Neuronal stem cell (in vitro differentiated cells): ENCODE measurements at regions not wholly inside any gene's neighbourhood (a gene's known extent, or its start where the extent isn't known, plus 50 kb on each side); places are given as distances from the start of the nearest gene placed in this dataset.

Experiments used
- DNase-seq: peaks from one replicate; pipeline ENCODE4 v3.0.0-alpha.2; 2013; ENCODE audit warnings: low spot score
- H2AFZ ChIP-seq: one replicate; pipeline ENCODE4 v1.6.1; 2013; ENCODE audit warnings: mild to moderate bottlenecking, low read length, inconsistent platforms
- H2AK5ac ChIP-seq: 2 replicates; pipeline ENCODE4 v1.6.1; 2013; ENCODE audit warnings: low read depth, mild to moderate bottlenecking, inconsistent platforms, low read length, moderate library complexity, mixed read lengths
- H2BK120ac ChIP-seq: 2 replicates; pipeline ENCODE4 v1.6.1; 2013; ENCODE audit warnings: low read depth, mild to moderate bottlenecking, inconsistent platforms, low read length, moderate library complexity, mixed read lengths
- H2BK12ac ChIP-seq: one replicate; pipeline ENCODE4 v1.6.1; 2013; ENCODE audit warnings: low read length, inconsistent platforms
- H2BK15ac ChIP-seq: 2 replicates; pipeline ENCODE4 v1.6.1; 2013; ENCODE audit warnings: mild to moderate bottlenecking, low read length, inconsistent platforms, mixed read lengths
- H2BK5ac ChIP-seq: one replicate; pipeline ENCODE4 v1.6.1; 2013; ENCODE audit warnings: inconsistent platforms, mild to moderate bottlenecking, low read length, moderate library complexity
- H3K14ac ChIP-seq: one replicate; pipeline ENCODE4 v1.6.1; 2013; ENCODE audit warnings: low read length, inconsistent platforms
- H3K18ac ChIP-seq: 2 replicates; pipeline ENCODE4 v1.6.1; 2013; ENCODE audit warnings: low read length, inconsistent platforms
- H3K23ac ChIP-seq: 2 replicates; pipeline ENCODE4 v1.6.1; 2013; ENCODE audit warnings: low read depth, mild to moderate bottlenecking, mixed read lengths, low read length, inconsistent platforms; ENCODE audit not compliant: poor library complexity
- H3K27ac ChIP-seq: replicated peaks from 3 replicates; pipeline ENCODE4 v1.5.1; 2013; ENCODE audit warnings: low read length, inconsistent platforms
- H3K27me3 ChIP-seq, 3 experiments: 2 replicates each; pipeline ENCODE4 v1.6.1; 2013; ENCODE audit warnings: low read length in 3 of 3, mild to moderate bottlenecking in 2 of 3, inconsistent platforms in 1 of 3, low read depth in 1 of 3, mixed read lengths in 1 of 3, moderate library complexity in 1 of 3; ENCODE audit not compliant: control insufficient read depth in 3 of 3, insufficient read depth in 3 of 3
- H3K36me3 ChIP-seq, 2 donors: replicated peaks in 1 of 2; 2 replicates each; pipeline ENCODE4 v1.6.1; 2013; ENCODE audit warnings: low read length in 2 of 2; ENCODE audit not compliant: control insufficient read depth in 2 of 2, insufficient read depth in 2 of 2
- H3K4ac ChIP-seq: 2 replicates; pipeline ENCODE4 v1.6.1; 2013; ENCODE audit warnings: inconsistent platforms, mild to moderate bottlenecking, low read length, moderate library complexity
- H3K4me1 ChIP-seq, 2 donors: 1 replicate in 1 of 2; 2 replicates in 1 of 2; pipeline ENCODE4 v1.6.1; 2013; ENCODE audit warnings: low read length in 2 of 2, low read depth in 1 of 2; ENCODE audit not compliant: control insufficient read depth in 2 of 2, insufficient read depth in 1 of 2
- H3K4me2 ChIP-seq: one replicate; pipeline ENCODE4 v1.6.1; 2013; ENCODE audit warnings: mild to moderate bottlenecking, low read length, inconsistent platforms; ENCODE audit not compliant: insufficient read depth, poor library complexity, severe bottlenecking
- H3K4me3 ChIP-seq, 2 donors: 2 replicates each; pipeline ENCODE4 v1.5.1; 2013; ENCODE audit warnings: low read length in 2 of 2, mild to moderate bottlenecking in 2 of 2, inconsistent platforms in 1 of 2, moderate library complexity in 1 of 2
- H3K79me1 ChIP-seq: one replicate; pipeline ENCODE4 v1.6.1; 2013; ENCODE audit warnings: low read depth, mild to moderate bottlenecking, inconsistent platforms, low read length, moderate library complexity
- H3K9ac ChIP-seq: one replicate; pipeline ENCODE4 v1.6.1; 2013; ENCODE audit warnings: mild to moderate bottlenecking, low read depth, low read length, inconsistent platforms; ENCODE audit not compliant: poor library complexity
- H3K9me3 ChIP-seq, 2 donors: replicated peaks in 1 of 2; 2 replicates each; pipeline versions ENCODE3 to v1.6.1; 2013; ENCODE audit warnings: low read length in 2 of 2, mild to moderate bottlenecking in 2 of 2, inconsistent platforms in 1 of 2, low read depth in 1 of 2, mixed read lengths in 1 of 2, moderate library complexity in 1 of 2; ENCODE audit not compliant: control insufficient read depth in 2 of 2, insufficient read depth in 1 of 2
- H4K8ac ChIP-seq: one replicate; pipeline ENCODE4 v1.6.1; 2013; ENCODE audit warnings: low read depth, mild to moderate bottlenecking, inconsistent platforms, low read length, moderate library complexity
- H4K91ac ChIP-seq: one replicate; pipeline ENCODE4 v1.6.1; 2013; ENCODE audit warnings: low read length, low read depth, mild to moderate bottlenecking, inconsistent platforms; ENCODE audit not compliant: poor library complexity
- WGBS, 2 donors: extraction: QIAGEN DNeasy Blood & Tissue Kit; methylation state at CpG; one replicate each; pipeline ENCODE4 v1.1.7; 2013; ENCODE audit warnings: missing lambda C conversion rate in 2 of 2, mixed read lengths in 1 of 2; ENCODE audit not compliant: insufficient read length in 2 of 2, insufficient replicate concordance in 1 of 2; ENCODE audit errors: extremely low coverage in 2 of 2; 5-methylcytosine and 5-hydroxymethylcytosine counted together

DNA sequence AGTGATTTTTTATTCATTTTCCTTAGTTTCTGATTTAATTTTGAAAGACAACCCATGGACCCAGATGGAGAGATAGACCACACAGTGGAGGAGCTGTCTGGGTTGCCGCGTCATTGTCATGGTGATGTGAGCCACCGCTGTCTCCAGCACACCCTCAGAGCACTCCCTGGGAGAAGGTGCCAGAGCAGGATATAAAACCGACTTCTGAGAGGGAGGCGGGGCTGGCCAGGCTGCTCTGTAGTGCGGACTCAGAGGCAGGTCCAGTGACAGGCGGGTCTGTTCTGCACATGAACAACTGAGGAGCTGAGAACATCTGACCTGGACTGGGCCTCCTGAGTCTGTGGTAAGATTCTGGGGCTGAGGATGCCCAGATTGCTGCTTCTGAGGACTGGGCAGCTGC, 216.3 kb upstream of the NLRP1 start:
- H3K9me3 ChIP-seq: no peaks in the 10 kb centered on the region
- no peak overlapping the region for H3K9ac ChIP-seq
- H3K14ac ChIP-seq: no peak overlapping the region
- H2AK5ac ChIP-seq: no peak overlapping the region
- no peak overlapping the region for H3K4ac ChIP-seq
- H3K79me1 ChIP-seq: no peaks in the 10 kb centered on the region
- H2BK5ac ChIP-seq: no peak overlapping the region
- H3K27me3 ChIP-seq: no peaks in the 10 kb centered on the region
- DNase-seq: no peak
- H2AFZ ChIP-seq: no peak overlapping the region
- H3K27ac ChIP-seq: no peak overlapping the region
- no peak overlapping the region for H3K4me3 ChIP-seq
- H4K8ac ChIP-seq: no peak overlapping the region
- no peak overlapping the region for H4K91ac ChIP-seq
- no peaks in the 10 kb centered on the region for H3K36me3 ChIP-seq
- H3K4me2 ChIP-seq: no peak overlapping the region
- no peak overlapping the region for H2BK12ac ChIP-seq
- peaks cover 0 to 8% of the 10 kb centered on the region in 2 donors for H3K4me1 ChIP-seq
- no peak overlapping the region for H3K23ac ChIP-seq
- no peak overlapping the region for H2BK120ac ChIP-seq
- peak overlapping the region; percentile 30 for H3K18ac ChIP-seq
- no CpG with 5 or more reads among the region's 7 CpGs for WGBS, 2 donors
- no peak overlapping the region for H2BK15ac ChIP-seq

DNA sequence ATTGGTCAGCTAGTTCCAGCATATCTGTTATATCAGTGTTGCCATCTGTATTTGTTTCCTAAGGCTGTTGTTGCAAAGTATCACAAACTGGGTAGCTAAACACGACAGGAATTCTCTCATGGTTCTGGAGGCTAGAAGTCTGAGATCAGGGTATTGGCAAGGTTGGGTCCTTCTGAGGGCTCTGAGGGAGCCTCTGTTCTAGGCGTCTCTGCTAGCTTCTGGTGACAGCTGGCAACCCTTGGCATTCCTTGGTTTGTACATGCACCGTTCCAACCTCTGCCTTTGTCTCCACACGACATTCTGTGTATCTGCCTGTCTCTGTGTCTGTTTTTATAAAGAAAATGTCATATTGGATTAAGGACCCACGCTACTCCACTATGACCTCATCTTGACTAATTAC, 219.9 kb upstream of the NLRP1 start:
- Histone ChIP-seq H3K79me1 (no peaks in the 10 kb centered on the region), H3K27ac (no peak overlapping the region), H2BK12ac (no peak overlapping the region), H2AK5ac (no peak overlapping the region), H3K18ac (no peak overlapping the region), H2BK15ac (no peak overlapping the region), H3K27me3 (no peaks in the 10 kb centered on the region), H3K36me3 (no peaks in the 10 kb centered on the region), H2BK5ac (no peak overlapping the region), H2BK120ac (no peak overlapping the region), H3K14ac (no peak overlapping the region), H3K4me3 (no peak overlapping the region), H3K4ac (no peak overlapping the region), H4K91ac (no peak overlapping the region), H3K4me1 (peaks cover 0 to 1% of the 10 kb centered on the region in 2 donors), H2AFZ (no peak overlapping the region), H3K4me2 (no peak overlapping the region), H4K8ac (no peak overlapping the region), H3K9ac (no peak overlapping the region), H3K9me3 (peaks cover 4 to 7% of the 10 kb centered on the region in 2 donors), H3K23ac (no peak overlapping the region)
- no peak for DNase-seq
- WGBS, 2 donors: no CpG with 5 or more reads among the region's 5 CpGs

- no peak overlapping the region for H4K91ac ChIP-seq
- no CpG with 5 or more reads among the region's 1 CpG for WGBS, 2 donors
- H3K14ac ChIP-seq: no peak overlapping the region
- no peak for DNase-seq
- no peak overlapping the region for H3K4me3 ChIP-seq
- no peaks in the 10 kb centered on the region for H3K79me1 ChIP-seq
- no peaks in the 10 kb centered on the region for H3K27me3 ChIP-seq
- no peak overlapping the region for H2BK120ac ChIP-seq
- H2BK5ac ChIP-seq: no peak overlapping the region
- no peaks in the 10 kb centered on the region for H3K4me1 ChIP-seq
- no peak overlapping the region for H2BK12ac ChIP-seq
- no peak overlapping the region for H2BK15ac ChIP-seq
- no peak overlapping the region for H3K4ac ChIP-seq
- peaks cover 12 to 19% of the 10 kb centered on the region in 2 donors for H3K9me3 ChIP-seq
- no peak overlapping the region for H3K9ac ChIP-seq
- H2AK5ac ChIP-seq: no peak overlapping the region
- no peak overlapping the region for H3K27ac ChIP-seq
- H3K18ac ChIP-seq: no peak overlapping the region
- no peak overlapping the region for H3K23ac ChIP-seq
- H3K36me3 ChIP-seq: no peaks in the 10 kb centered on the region
- H4K8ac ChIP-seq: no peak overlapping the region
- no peak overlapping the region for H2AFZ ChIP-seq
- no peak overlapping the region for H3K4me2 ChIP-seq
These were observed 224.7 kb upstream of the NLRP1 start for GRCh38 chr17:5809056-5809455.

GRCh38 chr17:5809580-5810188, 225.4 kb upstream of the NLRP1 start:
- no peak overlapping the region for H3K9ac ChIP-seq
- H4K91ac ChIP-seq: no peak overlapping the region
- no peak overlapping the region for H3K27ac ChIP-seq
- H2BK5ac ChIP-seq: no peak overlapping the region
- no peaks in the 10 kb centered on the region for H3K36me3 ChIP-seq
- H3K4ac ChIP-seq: no peak overlapping the region
- peaks cover 12 to 19% of the 10 kb centered on the region in 2 donors for H3K9me3 ChIP-seq
- H3K79me1 ChIP-seq: no peaks in the 10 kb centered on the region
- no peaks in the 10 kb centered on the region for H3K27me3 ChIP-seq
- no peak overlapping the region for H3K14ac ChIP-seq
- no peak overlapping the region for H4K8ac ChIP-seq
- peak overlapping the region in 1 of 2 donors; percentile 36 for H3K4me3 ChIP-seq
- H3K4me2 ChIP-seq: no peak overlapping the region
- no peak for DNase-seq
- no peak overlapping the region for H2BK15ac ChIP-seq
- no peak overlapping the region for H3K23ac ChIP-seq
- no peak overlapping the region for H2AK5ac ChIP-seq
- no peak overlapping the region for H2BK120ac ChIP-seq
- H3K18ac ChIP-seq: no peak overlapping the region
- no peaks in the 10 kb centered on the region for H3K4me1 ChIP-seq
- no peak overlapping the region for H2AFZ ChIP-seq
- WGBS, 2 donors: no CpG with 5 or more reads among the region's 3 CpGs
- H2BK12ac ChIP-seq: no peak overlapping the region
